IMR-90 (cell line): ENCODE measurements at regions not wholly inside any gene's neighbourhood (a gene's known extent, or its start where the extent isn't known, plus 50 kb on each side); places are given as distances from the start of the nearest gene placed in this dataset.

Source experiments
- ATAC-seq: fragments of 200-7000 bp; cut with Tn5 transposase; 2 replicates; pipeline ENCODE4 v1.9.1; 2020; ENCODE audit warnings: low read depth, mild to moderate bottlenecking, moderate library complexity
- BruUV-seq: library from RNA; stranded (reverse); fragments of 400-500 nt; replicated peaks from 2 replicates; lab custom pipeline; 2021; lab: Mats Ljungman, UMichigan
- CTCF ChIA-PET: fragments of 300-600 bp; formaldehyde crosslinking; extraction: SDS; loops from one replicate; lab custom pipeline; 2021; ENCODE audit warnings: antibody characterized with exemption; lab: Yijun Ruan, JAX
- POLR2A ChIA-PET: fragments of 300-600 bp; sonication (Branson Sonifier 250); formaldehyde crosslinking; loops from one replicate; lab custom pipeline; 2022; ENCODE audit warnings: antibody characterized with exemption; ENCODE audit not compliant: unreplicated experiment; lab: Charles Lee
- DNase-seq: peaks from one replicate; pipeline ENCODE4 v3.0.0; 2013
- H2AFZ ChIP-seq: replicated peaks from 2 replicates; pipeline ENCODE3; 2013; ENCODE audit warnings: low read length, mild to moderate bottlenecking; ENCODE audit not compliant: poor library complexity
- H2AK5ac ChIP-seq: 2 replicates; pipeline ENCODE4 v1.6.1; 2013; ENCODE audit warnings: low read depth, low read length, inconsistent platforms
- H2AK9ac ChIP-seq: replicated peaks from 2 replicates; pipeline ENCODE3; 2013; ENCODE audit warnings: mild to moderate bottlenecking, low read depth, low read length, moderate library complexity; ENCODE audit not compliant: poor library complexity
- H2BK120ac ChIP-seq: 2 replicates; pipeline ENCODE4 v1.6.1; 2013; ENCODE audit warnings: low read depth, low read length, inconsistent platforms
- H2BK15ac ChIP-seq: 3 replicates; pipeline ENCODE4 v1.6.1; 2013; ENCODE audit warnings: low read depth, low read length, inconsistent platforms
- H2BK20ac ChIP-seq: 2 replicates; pipeline ENCODE4 v1.6.1; 2013; ENCODE audit warnings: low read depth, mild to moderate bottlenecking, inconsistent platforms, low read length, moderate library complexity
- H2BK5ac ChIP-seq: 2 replicates; pipeline ENCODE4 v1.6.1; 2013; ENCODE audit warnings: mild to moderate bottlenecking, low read depth, low read length, inconsistent platforms; ENCODE audit not compliant: poor library complexity, severe bottlenecking
- H3K14ac ChIP-seq: replicated peaks from 2 replicates; pipeline ENCODE4 v1.6.1; 2013; ENCODE audit warnings: low read depth, low read length, inconsistent platforms
- H3K18ac ChIP-seq: 2 replicates; pipeline ENCODE4 v1.6.1; 2013; ENCODE audit warnings: low read depth, low read length, control low read depth
- H3K23ac ChIP-seq: 2 replicates; pipeline ENCODE4 v1.6.1; 2013; ENCODE audit warnings: low read depth, low read length, inconsistent platforms
- H3K27ac ChIP-seq: 2 replicates; pipeline ENCODE4 v1.5.1; 2013; ENCODE audit warnings: mild to moderate bottlenecking, control low read depth, low read length; ENCODE audit not compliant: insufficient read depth
- H3K27me3 ChIP-seq: 2 replicates; pipeline ENCODE4 v1.6.1; 2013; ENCODE audit warnings: low read length; ENCODE audit not compliant: control insufficient read depth, insufficient read depth
- H3K36me3 ChIP-seq: 2 replicates; pipeline ENCODE4 v1.6.1; 2013; ENCODE audit warnings: low read length, mixed read lengths; ENCODE audit not compliant: control insufficient read depth, insufficient read depth
- H3K4ac ChIP-seq: 2 replicates; pipeline ENCODE4 v1.6.1; 2013; ENCODE audit warnings: low read depth, low read length, inconsistent platforms
- H3K4me1 ChIP-seq: 2 replicates; pipeline ENCODE4 v1.6.1; 2013; ENCODE audit warnings: low read length, mixed read lengths; ENCODE audit not compliant: control insufficient read depth, insufficient read depth
- H3K4me2 ChIP-seq: 2 replicates; pipeline ENCODE4 v1.6.1; 2013; ENCODE audit warnings: low read depth, mild to moderate bottlenecking, control low read depth, low read length, moderate library complexity
- H3K4me3 ChIP-seq: 2 replicates; pipeline ENCODE4 v1.5.1; 2013; ENCODE audit warnings: low read depth, mild to moderate bottlenecking, control low read depth, low read length, moderate library complexity; ENCODE audit not compliant: insufficient read depth
- H3K56ac ChIP-seq: 2 replicates; pipeline ENCODE4 v1.6.1; 2013; ENCODE audit warnings: low read length, inconsistent platforms; ENCODE audit not compliant: insufficient read depth; ENCODE audit errors: extremely low read depth
- H3K79me1 ChIP-seq, 2 experiments: 2 replicates each; pipeline ENCODE4 v1.6.1; 2013; ENCODE audit warnings: low read length in 2 of 2, inconsistent platforms in 1 of 2, low read depth in 1 of 2
- H3K9ac ChIP-seq: 2 replicates; pipeline ENCODE4 v1.6.1; 2013; ENCODE audit warnings: low read depth, low read length, control low read depth
- H3K9me1 ChIP-seq: 2 replicates; pipeline ENCODE4 v1.6.1; 2013; ENCODE audit warnings: low read length, inconsistent platforms; ENCODE audit not compliant: insufficient read depth
- H3K9me3 ChIP-seq: 2 replicates; pipeline ENCODE4 v1.6.1; 2013; ENCODE audit warnings: low read length; ENCODE audit not compliant: control insufficient read depth, insufficient read depth
- H4K20me1 ChIP-seq: 2 replicates; pipeline ENCODE4 v1.6.1; 2013; ENCODE audit warnings: low read length, inconsistent platforms; ENCODE audit not compliant: insufficient read depth
- H4K5ac ChIP-seq: 2 replicates; pipeline ENCODE4 v1.6.1; 2013; ENCODE audit warnings: mild to moderate bottlenecking, low read depth, low read length, control low read depth
- H4K8ac ChIP-seq, 2 experiments: 2 replicates each; pipeline ENCODE4 v1.6.1; 2013; ENCODE audit warnings: low read depth in 2 of 2, low read length in 2 of 2, control low read depth in 1 of 2, inconsistent platforms in 1 of 2
- H4K91ac ChIP-seq: 2 replicates; pipeline ENCODE4 v1.6.1; 2013; ENCODE audit warnings: low read depth, low read length, inconsistent platforms; ENCODE audit not compliant: insufficient read depth
- BHLHE40 ChIP-seq: fragments of 150-350 bp; IDR thresholded peaks from 2 replicates; pipeline ENCODE4 v1.6.1; 2016; ENCODE audit warnings: mild to moderate bottlenecking, low read depth, low read length
- CHD1 ChIP-seq: IDR thresholded peaks from 2 replicates; pipeline ENCODE4 v1.6.1; 2012; ENCODE audit warnings: low read depth, low read length, improper control_type of control experiment
- FOS ChIP-seq: fragments of 150-350 bp; IDR thresholded peaks from 2 replicates; pipeline ENCODE4 v1.6.1; 2016; ENCODE audit warnings: low read depth, low read length
- MAFK ChIP-seq: IDR thresholded peaks from 2 replicates; pipeline ENCODE4 v1.6.1; 2012; ENCODE audit warnings: low read depth, low read length, improper control_type of control experiment
- MAZ ChIP-seq: IDR thresholded peaks from 2 replicates; pipeline ENCODE4 v1.6.1; 2012; ENCODE audit warnings: low read depth, mild to moderate bottlenecking, low read length, improper control_type of control experiment, moderate library complexity, borderline replicate concordance
- MXI1 ChIP-seq: IDR thresholded peaks from 2 replicates; pipeline ENCODE4 v1.6.1; 2012; ENCODE audit warnings: low read depth, mild to moderate bottlenecking, low read length, moderate library complexity, borderline replicate concordance
- RAD21 ChIP-seq: IDR thresholded peaks from 2 replicates; pipeline ENCODE4 v1.6.1; 2012; ENCODE audit warnings: low read length, improper control_type of control experiment
- WGBS, 2 experiments: methylation state at CpG; one replicate each; pipeline versions ENCODE4 v1.1.5 to v1.1.7; 2013; ENCODE audit warnings: missing lambda C conversion rate in 2 of 2; ENCODE audit not compliant: insufficient read length in 1 of 2; ENCODE audit errors: extremely low coverage in 2 of 2; 5-methylcytosine and 5-hydroxymethylcytosine counted together
- dilution Hi-C: fragments of 300-500 bp; cut with HindIII; formaldehyde crosslinking; loops from one replicate; pipeline ENCODE4 v1.14.3; 2018; ENCODE audit warnings: low sequenced_read_pairs; ENCODE audit not compliant: unreplicated experiment
- in situ Hi-C: fragments of 300-500 bp; cut with MboI; formaldehyde crosslinking; loops from 3 replicates; pipeline ENCODE4 v1.14.3; 2019; ENCODE audit warnings: low sequenced_read_pairs, inconsistent platforms, mixed read lengths
- intact Hi-C: fragments of 100-400 bp; cut with micrococcal nuclease; formaldehyde crosslinking; loops from 2 replicates; pipeline ENCODE4 v1.10.0; 2022

GRCh38 chr2:128491692-128492244 is 173.1 kb upstream of the HS6ST1 start:
- 100% methylated on average over 1 of the region's 7 CpGs; no CpG with 5 or more reads in 1 of the 2 experiments for WGBS, 2 experiments
- CTCF ChIA-PET = no interaction called here

More at GRCh38 chr2:128491692-128492244, 173.1 kb upstream of the HS6ST1 start:
- in situ Hi-C loops = no loop called here
- H3K18ac ChIP-seq = no peak overlapping the region
- H4K91ac ChIP-seq = no peak overlapping the region
- no peak overlapping the region for H3K4me2 ChIP-seq
- no peak overlapping the region for H3K4me3 ChIP-seq
- H2BK20ac ChIP-seq = no peak overlapping the region
- DNase-seq (no peak), ATAC-seq (no peak)
- H3K9me1 ChIP-seq = no peaks in the 10 kb centered on the region
- BruUV-seq = no TSS peak
- no peak overlapping the region for H3K4ac ChIP-seq
- intact Hi-C loops = no loop called here
- no peak overlapping the region for H2AK5ac ChIP-seq
- H3K36me3 ChIP-seq = no peaks in the 10 kb centered on the region
- H2BK5ac ChIP-seq = no peak overlapping the region
- no peak overlapping the region for H2BK15ac ChIP-seq
- H3K14ac ChIP-seq = no peak overlapping the region
- no peak overlapping the region for H2AFZ ChIP-seq
- H3K27ac ChIP-seq = no peak overlapping the region
- H3K79me1 ChIP-seq = no peaks in the 10 kb centered on the region
- no peak overlapping the region for H3K23ac ChIP-seq
- no peak overlapping the region for H2BK120ac ChIP-seq
- H4K20me1 ChIP-seq = no peaks in the 10 kb centered on the region
- no peak overlapping the region for H4K8ac ChIP-seq
- no peak for TF ChIP-seq CHD1
- TF ChIP-seq RAD21 = no peak
- no peak for TF ChIP-seq MAFK
- no peak for TF ChIP-seq MAZ
- TF ChIP-seq FOS = no peak
- no peak for TF ChIP-seq MXI1
- TF ChIP-seq BHLHE40 = no peak
- H3K9me3 ChIP-seq = peaks cover 5% of the 10 kb centered on the region; the same call in 1 of the 2 replicates
- H3K27me3 ChIP-seq = peaks cover 25% of the 10 kb centered on the region
- H3K56ac ChIP-seq = no peak overlapping the region
- H4K5ac ChIP-seq = no peak overlapping the region
- no peak overlapping the region for H3K9ac ChIP-seq
- H3K4me1 ChIP-seq = no peaks in the 10 kb centered on the region
- no peak overlapping the region for H2AK9ac ChIP-seq
- dilution Hi-C loops = no loop called here
- POLR2A ChIA-PET = no interaction called here
